ENCODE measurements at regions not wholly inside any gene's neighbourhood (a gene's known extent, or its start where the extent isn't known, plus 50 kb on each side); places are given as distances from the start of the nearest gene placed in this dataset.

GRCh38 chr1:4173731-4174130 lies 273.7 kb upstream of the C1orf174 start:
- H3K27ac ChIP-seq, result no peak overlapping the region
- TF ChIP-seq, protein P1, sequence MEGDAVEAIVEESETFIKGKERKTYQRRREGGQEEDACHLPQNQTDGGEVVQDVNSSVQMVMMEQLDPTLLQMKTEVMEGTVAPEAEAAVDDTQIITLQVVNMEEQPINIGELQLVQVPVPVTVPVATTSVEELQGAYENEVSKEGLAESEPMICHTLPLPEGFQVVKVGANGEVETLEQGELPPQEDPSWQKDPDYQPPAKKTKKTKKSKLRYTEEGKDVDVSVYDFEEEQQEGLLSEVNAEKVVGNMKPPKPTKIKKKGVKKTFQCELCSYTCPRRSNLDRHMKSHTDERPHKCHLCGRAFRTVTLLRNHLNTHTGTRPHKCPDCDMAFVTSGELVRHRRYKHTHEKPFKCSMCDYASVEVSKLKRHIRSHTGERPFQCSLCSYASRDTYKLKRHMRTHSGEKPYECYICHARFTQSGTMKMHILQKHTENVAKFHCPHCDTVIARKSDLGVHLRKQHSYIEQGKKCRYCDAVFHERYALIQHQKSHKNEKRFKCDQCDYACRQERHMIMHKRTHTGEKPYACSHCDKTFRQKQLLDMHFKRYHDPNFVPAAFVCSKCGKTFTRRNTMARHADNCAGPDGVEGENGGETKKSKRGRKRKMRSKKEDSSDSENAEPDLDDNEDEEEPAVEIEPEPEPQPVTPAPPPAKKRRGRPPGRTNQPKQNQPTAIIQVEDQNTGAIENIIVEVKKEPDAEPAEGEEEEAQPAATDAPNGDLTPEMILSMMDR (IDR thresholded peaks at IDR 0.05), result no peak
- no peaks in the 10 kb centered on the region for H3K4me1 ChIP-seq
- peaks cover 8% of the 10 kb centered on the region for H3K27me3 ChIP-seq
- no peaks in the 10 kb centered on the region for H3K9me3 ChIP-seq
- DNase-seq (no peak), ATAC-seq (no peak)
- intact Hi-C loops (cut with DNase I), result no loop called here
- no peak overlapping the region for H3K4me3 ChIP-seq
- no peaks in the 10 kb centered on the region for H3K36me3 ChIP-seq

DNA sequence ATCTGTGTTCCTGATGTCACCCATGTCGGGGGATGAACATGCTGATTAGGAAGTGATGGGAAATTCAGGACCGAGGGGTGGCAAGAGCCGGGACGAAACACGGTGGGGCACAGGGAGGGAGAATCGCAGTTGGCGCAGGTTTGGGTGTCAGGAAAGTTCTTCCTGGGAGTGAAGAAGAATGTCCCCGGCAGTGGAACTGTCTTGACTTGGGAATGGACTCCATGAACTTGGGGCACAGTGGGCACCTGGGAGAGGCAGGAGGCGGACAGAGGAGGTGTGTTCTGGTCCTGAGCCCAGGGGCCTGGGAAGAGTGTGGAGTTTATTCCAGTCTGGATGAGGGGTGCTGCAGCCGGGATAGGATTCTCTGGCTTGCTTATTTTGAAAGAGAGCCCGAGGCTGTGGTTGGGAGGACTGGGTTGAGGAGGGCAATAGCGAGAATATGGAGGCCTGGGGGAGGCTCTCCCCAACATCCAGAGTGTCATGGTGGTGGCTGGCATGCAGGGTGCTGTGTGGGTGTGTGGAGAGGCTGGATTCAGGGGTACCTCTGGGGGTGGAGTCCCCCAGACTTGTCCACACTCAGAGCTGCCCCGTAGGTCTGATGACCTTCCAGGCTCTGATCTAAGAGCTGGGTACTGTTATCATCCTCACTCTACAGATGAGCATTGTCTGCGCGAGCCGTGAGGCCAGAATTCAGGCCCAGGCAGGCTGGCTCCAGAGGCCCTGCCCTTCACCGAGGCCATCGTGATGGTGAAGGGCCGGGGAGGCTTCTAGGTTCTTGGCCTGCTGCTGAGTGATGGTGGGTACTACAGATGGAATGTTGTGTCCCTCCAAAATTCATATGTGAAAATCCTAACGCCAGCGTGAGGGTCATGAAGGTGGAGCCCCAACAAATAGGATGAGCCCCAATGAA lies 274.5 kb upstream of the C1orf174 start:
- TF ChIP-seq, protein P1 (IDR thresholded peaks at IDR 0.05), result no peak
- H3K36me3 ChIP-seq, result no peaks in the 10 kb centered on the region
- ATAC-seq, result no peak
- H3K27ac ChIP-seq, result no peak overlapping the region
- intact Hi-C loops (cut with DNase I), result no loop called here
- H3K4me1 ChIP-seq, result no peaks in the 10 kb centered on the region
- peaks cover 7% of the 10 kb centered on the region for H3K27me3 ChIP-seq
- H3K9me3 ChIP-seq, result no peaks in the 10 kb centered on the region
- DNase-seq, result peak; percentile 42
- no peak overlapping the region for H3K4me3 ChIP-seq

DNA sequence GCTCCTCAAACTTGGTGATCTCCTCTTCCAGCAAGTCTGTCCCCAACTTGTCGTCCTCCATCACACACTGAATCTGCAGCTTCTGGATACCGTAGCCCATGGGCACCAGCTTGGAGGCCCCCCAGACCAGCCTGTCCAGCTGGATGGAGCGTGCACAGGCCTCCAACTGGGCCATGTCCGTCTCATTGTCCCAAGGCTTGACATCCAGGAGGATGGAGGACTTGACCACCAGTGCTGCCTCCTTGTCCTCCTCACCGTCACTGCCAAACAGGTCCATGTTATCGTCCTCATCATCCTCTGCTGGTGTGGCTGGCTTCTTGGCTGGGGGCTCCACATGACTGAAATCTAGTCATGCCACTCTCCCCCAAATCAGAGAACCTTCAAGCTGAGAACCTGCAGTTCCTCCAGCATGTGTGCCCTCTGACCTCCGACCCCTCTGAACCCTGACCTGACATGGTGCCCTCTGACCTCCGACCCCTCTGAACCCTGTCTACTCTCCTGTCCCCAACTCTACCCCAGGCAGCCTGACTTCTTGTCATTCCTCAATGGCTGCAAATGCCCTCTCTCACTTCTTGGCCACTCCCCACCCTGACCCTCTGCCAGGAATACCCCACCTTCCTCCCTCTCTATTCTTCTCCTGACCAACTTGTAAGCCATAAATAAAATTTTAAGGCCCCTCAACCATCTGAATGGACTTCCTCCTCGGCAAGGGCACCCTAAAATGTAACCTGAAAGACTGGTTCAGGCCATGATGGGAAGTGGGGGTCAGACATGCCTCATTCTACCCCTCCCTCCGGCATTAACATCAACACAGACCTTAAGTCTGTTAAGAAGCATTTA lies 275.7 kb upstream of the C1orf174 start:
- TF ChIP-seq, protein P1 (IDR thresholded peaks at IDR 0.05), result no peak
- peak; percentile 36 for DNase-seq
- Histone ChIP-seq H3K9me3 (no peaks in the 10 kb centered on the region), H3K4me1 (no peaks in the 10 kb centered on the region), H3K27ac (no peak overlapping the region), H3K27me3 (peaks cover 7% of the 10 kb centered on the region), H3K4me3 (no peak overlapping the region), H3K36me3 (no peaks in the 10 kb centered on the region)
- ATAC-seq, result no peak
- intact Hi-C loops (cut with DNase I), result no loop called here

DNA sequence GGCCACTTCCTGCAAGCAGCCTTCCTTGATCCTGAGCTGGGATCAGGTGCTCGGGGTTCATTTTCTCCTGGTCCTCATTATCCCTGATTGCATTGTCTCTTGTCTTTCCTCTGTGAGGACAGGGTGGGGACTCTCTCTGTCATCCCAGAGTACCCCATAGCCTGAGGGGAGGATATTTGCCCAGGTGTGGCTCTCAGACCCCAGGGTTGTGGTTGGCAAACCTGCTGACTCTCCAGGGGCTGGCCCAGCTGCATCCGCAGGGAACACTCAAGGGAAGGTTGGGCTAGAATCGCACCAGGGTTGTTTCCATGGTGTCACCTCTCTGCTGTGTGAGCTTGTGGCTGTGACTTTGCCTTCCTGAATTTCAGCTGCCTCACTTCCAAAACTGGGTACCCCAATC lies 276.8 kb upstream of the C1orf174 start:
- Histone ChIP-seq H3K27ac (no peak overlapping the region), H3K36me3 (no peaks in the 10 kb centered on the region), H3K9me3 (no peaks in the 10 kb centered on the region), H3K4me3 (no peak overlapping the region), H3K27me3 (peaks cover 7% of the 10 kb centered on the region), H3K4me1 (no peaks in the 10 kb centered on the region)
- TF ChIP-seq, protein P1 (IDR thresholded peaks at IDR 0.05), result no peak
- ATAC-seq (no peak), DNase-seq (no peak)
- intact Hi-C loops (cut with DNase I), result no loop called here

GRCh38 chr1:4177425-4178150 lies 277.5 kb upstream of the C1orf174 start:
- H3K4me3 ChIP-seq, result no peak overlapping the region
- no peaks in the 10 kb centered on the region for H3K36me3 ChIP-seq
- ATAC-seq, result no peak
- H3K27me3 ChIP-seq, result peaks cover under 1% of the 10 kb centered on the region
- TF ChIP-seq, protein P1 (IDR thresholded peaks at IDR 0.05), result no peak
- intact Hi-C loops (cut with DNase I), result no loop called here
- H3K9me3 ChIP-seq, result no peaks in the 10 kb centered on the region
- no peak for DNase-seq
- H3K4me1 ChIP-seq, result no peaks in the 10 kb centered on the region
- H3K27ac ChIP-seq, result no peak overlapping the region
